ENCODE measurements at regions not wholly inside any gene's neighbourhood (a gene's known extent, or its start where the extent isn't known, plus 50 kb on each side); places are given as distances from the start of the nearest gene placed in this dataset. TPM values are rescaled to one million over a fixed set of nuclear protein-coding genes. Genes with fewer than 3 reads are reported as not detected.
"Not testable (repeated sequence)": the region's sequence is repeated elsewhere in the genome, so short reads cannot be mapped to it uniquely, and the experiment has no call there.

DNA sequence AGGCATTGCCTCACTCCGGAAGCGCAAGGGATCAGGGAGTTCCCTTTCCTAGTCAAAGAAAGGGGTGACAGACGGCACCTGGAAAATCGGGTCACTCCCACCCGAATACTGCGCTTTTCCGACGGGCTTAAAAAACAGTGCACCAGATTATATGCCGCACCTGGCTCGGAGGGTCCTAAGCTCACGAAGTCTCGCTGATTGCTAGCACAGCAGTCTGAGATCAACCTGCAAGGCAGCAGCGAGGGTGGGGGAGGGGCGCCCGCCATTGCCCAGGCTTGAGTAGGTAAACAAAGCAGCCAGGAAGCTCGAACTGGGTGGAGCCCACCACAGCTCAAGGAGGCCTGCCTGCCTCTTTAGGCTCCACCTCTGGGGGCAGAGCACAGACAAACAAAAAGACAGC, 63.7 kb upstream of the CDH2 start:
- not testable (repeated sequence) for DNase-seq (ENCODE audit: low spot score)

DNA sequence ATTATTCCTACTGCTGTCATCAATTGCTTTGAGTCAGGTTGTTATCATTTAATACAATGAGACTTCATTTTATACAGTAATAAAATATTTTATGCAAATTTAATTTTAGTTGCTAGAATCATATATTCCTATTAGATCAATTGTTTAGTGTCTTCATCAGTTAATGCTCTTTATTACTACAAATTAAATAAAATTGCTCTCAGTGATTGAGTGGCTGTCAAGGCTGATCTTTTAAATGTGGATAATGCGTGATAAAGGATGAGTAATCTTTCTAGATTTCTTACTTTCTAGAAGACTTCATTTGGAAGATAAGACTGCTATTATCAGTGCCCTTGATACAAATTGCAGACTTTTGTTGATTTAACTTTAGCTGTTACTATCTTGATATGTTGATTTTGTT, 59.6 kb upstream of the CDH2 start:
- no peak for DNase-seq (ENCODE audit: low spot score)

Small RNA genes in the stretch of these regions (microRNA-seq; reads per million reads assigned to microRNA genes)
- gene MIR302F (ENCODE audit: borderline number of aligned reads), result not detected
